CD14-positive monocyte (primary cell): ENCODE measurements at regions not wholly inside any gene's neighbourhood (a gene's known extent, or its start where the extent isn't known, plus 50 kb on each side); places are given as distances from the start of the nearest gene placed in this dataset.

Source experiments
- DNase-seq, 3 donors: peaks; one replicate each; pipeline ENCODE4 v3.0.0-alpha.2; 2011 to 2022
- H2AFZ ChIP-seq: 2 replicates; pipeline ENCODE4 v1.6.0; 2012; ENCODE audit warnings: mild to moderate bottlenecking, low read depth, low read length, inconsistent platforms; ENCODE audit not compliant: insufficient read depth, poor library complexity, severe bottlenecking
- H3K27ac ChIP-seq, 2 donors: 1 replicate in 1 of 2; 2 replicates in 1 of 2; pipeline ENCODE4 v1.5.1; 2012 to 2013; ENCODE audit warnings: low read length in 2 of 2, control low read depth in 1 of 2, inconsistent platforms in 1 of 2, low read depth in 1 of 2, mild to moderate bottlenecking in 1 of 2
- H3K27me3 ChIP-seq, 2 donors: one replicate each; pipeline versions ENCODE4 v1.6.0 to v1.6.1; 2011 to 2013; ENCODE audit warnings: low read length in 2 of 2; ENCODE audit not compliant: control insufficient read depth in 2 of 2, insufficient read depth in 2 of 2
- H3K36me3 ChIP-seq, 2 donors: replicated peaks in 1 of 2; 1 replicate in 1 of 2; 2 replicates in 1 of 2; pipeline versions ENCODE4 v1.5.1 to v1.6.1; 2012 to 2013; ENCODE audit warnings: low read length in 2 of 2, control low read depth in 1 of 2, inconsistent platforms in 1 of 2, mild to moderate bottlenecking in 1 of 2; ENCODE audit not compliant: insufficient read depth in 2 of 2, control insufficient read depth in 1 of 2
- H3K4me1 ChIP-seq, 2 donors: 1 replicate in 1 of 2; 2 replicates in 1 of 2; pipeline versions ENCODE4 v1.5.1 to v1.6.1; 2012 to 2013; ENCODE audit warnings: low read length in 2 of 2, control low read depth in 1 of 2, inconsistent platforms in 1 of 2, mild to moderate bottlenecking in 1 of 2, moderate library complexity in 1 of 2; ENCODE audit not compliant: insufficient read depth in 2 of 2, control insufficient read depth in 1 of 2
- H3K4me2 ChIP-seq: replicated peaks from 2 replicates; pipeline ENCODE3; 2012; ENCODE audit warnings: low read length, moderate library complexity, mild to moderate bottlenecking; ENCODE audit not compliant: poor library complexity, severe bottlenecking; ENCODE audit errors: extremely low read depth
- H3K4me3 ChIP-seq, 3 experiments: fragments of 200-600 bp in 1 of 3; sonication (generic) in 1 of 3; replicated peaks in 1 of 3; 1 replicate in 2 of 3; 2 replicates in 1 of 3; pipeline ENCODE4 v1.5.1; 2011 to 2013; ENCODE audit warnings: low read length in 3 of 3, mild to moderate bottlenecking in 3 of 3, control low read depth in 2 of 3, low read depth in 2 of 3, inconsistent platforms in 1 of 3, moderate library complexity in 1 of 3
- H3K79me2 ChIP-seq: 2 replicates; pipeline ENCODE4 v1.6.0; 2012; ENCODE audit warnings: mild to moderate bottlenecking, control low read depth, inconsistent platforms, low read length, moderate library complexity; ENCODE audit not compliant: insufficient read depth
- H3K9ac ChIP-seq: 2 replicates; pipeline ENCODE4 v1.6.0; 2017; ENCODE audit warnings: low read length, mild to moderate bottlenecking; ENCODE audit not compliant: insufficient read depth, poor library complexity, severe bottlenecking
- H3K9me3 ChIP-seq, 2 donors: replicated peaks in 1 of 2; 1 replicate in 1 of 2; 2 replicates in 1 of 2; pipeline versions ENCODE4 v1.5.1 to v1.6.1; 2012 to 2013; ENCODE audit warnings: low read length in 2 of 2, control low read depth in 1 of 2; ENCODE audit not compliant: control insufficient read depth in 1 of 2, insufficient read depth in 1 of 2
- H4K20me1 ChIP-seq: 2 replicates; pipeline ENCODE4 v1.6.0; 2012; ENCODE audit warnings: mild to moderate bottlenecking, low read length, control low read depth, moderate library complexity; ENCODE audit not compliant: insufficient read depth
- H3K27ac Mint-ChIP-seq, 7 donors: one replicate each; pipeline ENCODE4 v1.8.0; 2020; ENCODE audit warnings: mild to moderate bottlenecking in 7 of 7, mixed read lengths in 7 of 7, moderate library complexity in 6 of 7, inconsistent platforms in 2 of 7
- H3K27me3 Mint-ChIP-seq, 3 donors: one replicate each; pipeline ENCODE4 v1.8.0; 2021 to 2022; ENCODE audit warnings: low read depth in 3 of 3, mild to moderate bottlenecking in 3 of 3, mixed read lengths in 3 of 3, moderate library complexity in 3 of 3, inconsistent platforms in 1 of 3
- H3K36me3 Mint-ChIP-seq, 2 donors: one replicate each; pipeline ENCODE4 v1.8.0; 2020; ENCODE audit warnings: mixed read lengths in 2 of 2, inconsistent platforms in 1 of 2, mild to moderate bottlenecking in 1 of 2
- H3K4me1 Mint-ChIP-seq: one replicate; pipeline ENCODE4 v1.8.0; 2020; ENCODE audit warnings: mild to moderate bottlenecking, mixed read lengths
- H3K4me3 Mint-ChIP-seq, 2 donors: one replicate each; pipeline ENCODE4 v1.8.0; 2020; ENCODE audit warnings: mild to moderate bottlenecking in 2 of 2, mixed read lengths in 2 of 2, moderate library complexity in 1 of 2
- H3K9me3 Mint-ChIP-seq, 7 donors: one replicate each; pipeline ENCODE4 v1.8.0; 2020 to 2022; ENCODE audit warnings: mixed read lengths in 7 of 7, mild to moderate bottlenecking in 6 of 7, moderate library complexity in 6 of 7, inconsistent platforms in 2 of 7
- WGBS: methylation state at CpG from one replicate; pipeline ENCODE4 v1.1.5; 2013; ENCODE audit warnings: missing lambda C conversion rate; ENCODE audit not compliant: insufficient coverage; 5-methylcytosine and 5-hydroxymethylcytosine counted together
- intact Hi-C, 2 donors: fragments of 100-400 bp; cut with micrococcal nuclease; formaldehyde crosslinking; loops; one replicate each; pipeline versions ENCODE4 v1.15.0 to v1.15.1; 2023
- TF ChIP-seq, protein P1 (sequence below): fragments of 200-600 bp; IDR thresholded peaks from one replicate; pipeline ENCODE4 v1.8.0; 2022; ENCODE audit warnings: antibody characterized with exemption, mild to moderate bottlenecking

DNA sequence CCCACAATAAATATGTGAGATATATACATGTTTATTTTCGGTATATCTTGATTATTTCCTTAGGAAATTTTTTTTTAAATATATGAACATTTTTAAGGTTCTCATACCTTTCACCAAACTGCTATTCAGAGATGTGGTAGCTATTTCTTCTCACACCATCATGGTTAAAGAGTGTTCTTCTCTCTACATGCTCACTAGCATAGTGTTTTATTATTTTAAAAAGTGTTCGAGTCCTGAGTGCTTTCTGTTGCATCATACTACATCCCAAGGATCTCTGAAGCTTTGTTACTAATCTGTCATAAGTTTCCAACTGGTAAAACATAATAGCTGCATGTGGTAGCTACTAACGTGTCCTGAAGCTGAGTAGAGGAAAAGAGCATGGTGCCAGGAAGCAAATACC lies 177.4 kb upstream of the GLRA1 start:
- Histone ChIP-seq H3K9ac (no peak overlapping the region), H4K20me1 (no peaks in the 10 kb centered on the region), H3K9me3 (peaks cover 0 to 6% of the 10 kb centered on the region in 2 donors), H3K27ac (no peak overlapping the region), H3K4me2 (no peak overlapping the region), H3K4me1 (no peaks in the 10 kb centered on the region), H2AFZ (no peak overlapping the region), H3K4me3 (no peak overlapping the region), H3K79me2 (no peaks in the 10 kb centered on the region), H3K27me3 (no peaks in the 10 kb centered on the region), H3K36me3 (no peaks in the 10 kb centered on the region)
- DNase-seq: no peak
- no peaks in the 10 kb centered on the region for H3K27me3 Mint-ChIP-seq
- no CpG with 5 or more reads among the region's 3 CpGs for WGBS
- no peaks in the 10 kb centered on the region for H3K36me3 Mint-ChIP-seq
- TF ChIP-seq, protein P1, sequence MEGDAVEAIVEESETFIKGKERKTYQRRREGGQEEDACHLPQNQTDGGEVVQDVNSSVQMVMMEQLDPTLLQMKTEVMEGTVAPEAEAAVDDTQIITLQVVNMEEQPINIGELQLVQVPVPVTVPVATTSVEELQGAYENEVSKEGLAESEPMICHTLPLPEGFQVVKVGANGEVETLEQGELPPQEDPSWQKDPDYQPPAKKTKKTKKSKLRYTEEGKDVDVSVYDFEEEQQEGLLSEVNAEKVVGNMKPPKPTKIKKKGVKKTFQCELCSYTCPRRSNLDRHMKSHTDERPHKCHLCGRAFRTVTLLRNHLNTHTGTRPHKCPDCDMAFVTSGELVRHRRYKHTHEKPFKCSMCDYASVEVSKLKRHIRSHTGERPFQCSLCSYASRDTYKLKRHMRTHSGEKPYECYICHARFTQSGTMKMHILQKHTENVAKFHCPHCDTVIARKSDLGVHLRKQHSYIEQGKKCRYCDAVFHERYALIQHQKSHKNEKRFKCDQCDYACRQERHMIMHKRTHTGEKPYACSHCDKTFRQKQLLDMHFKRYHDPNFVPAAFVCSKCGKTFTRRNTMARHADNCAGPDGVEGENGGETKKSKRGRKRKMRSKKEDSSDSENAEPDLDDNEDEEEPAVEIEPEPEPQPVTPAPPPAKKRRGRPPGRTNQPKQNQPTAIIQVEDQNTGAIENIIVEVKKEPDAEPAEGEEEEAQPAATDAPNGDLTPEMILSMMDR: no peak
- H3K4me3 Mint-ChIP-seq: no peak overlapping the region
- H3K4me1 Mint-ChIP-seq: no peaks in the 10 kb centered on the region
- intact Hi-C loops: no loop called here
- peaks cover 0 to 4% (median 2%) of the 10 kb centered on the region in 7 donors for H3K9me3 Mint-ChIP-seq
- H3K27ac Mint-ChIP-seq: no peak overlapping the region

DNA sequence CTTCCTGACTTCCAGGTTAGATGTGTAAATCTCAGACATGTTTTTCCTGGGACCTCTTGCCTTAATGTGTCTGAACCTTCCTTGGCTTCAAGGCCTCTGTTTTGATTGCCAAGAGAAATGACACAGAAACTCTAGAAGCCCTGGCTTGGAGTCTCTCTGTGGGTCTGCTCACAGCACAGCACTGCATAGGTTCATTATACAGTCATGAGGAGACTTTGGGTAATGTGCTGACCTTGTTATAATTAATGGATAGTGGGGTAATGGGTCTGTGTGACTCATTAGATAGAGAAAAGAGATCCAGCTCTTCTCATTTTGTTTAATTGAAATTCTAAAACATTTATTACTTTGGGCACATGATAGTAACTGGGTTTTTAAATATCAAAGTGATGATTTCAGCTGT lies 175.8 kb upstream of the GLRA1 start:
- Histone ChIP-seq H3K79me2 (no peaks in the 10 kb centered on the region), H3K4me1 (no peaks in the 10 kb centered on the region), H3K4me2 (no peak overlapping the region), H3K27me3 (no peaks in the 10 kb centered on the region), H3K27ac (no peak overlapping the region), H3K9ac (no peak overlapping the region), H2AFZ (no peak overlapping the region), H3K4me3 (no peak overlapping the region), H3K36me3 (no peaks in the 10 kb centered on the region), H3K9me3 (peaks cover 0 to 6% of the 10 kb centered on the region in 2 donors), H4K20me1 (no peaks in the 10 kb centered on the region)
- H3K4me1 Mint-ChIP-seq: no peaks in the 10 kb centered on the region
- peaks cover 0 to 4% (median 2%) of the 10 kb centered on the region in 7 donors for H3K9me3 Mint-ChIP-seq
- no peaks in the 10 kb centered on the region for H3K36me3 Mint-ChIP-seq
- no peak for DNase-seq
- intact Hi-C loops: no loop called here
- H3K27ac Mint-ChIP-seq: no peak overlapping the region
- no peaks in the 10 kb centered on the region for H3K27me3 Mint-ChIP-seq
- TF ChIP-seq, protein P1: no peak
- H3K4me3 Mint-ChIP-seq: no peak overlapping the region
